GM19324 (cell line): ENCODE measurements at regions not wholly inside any gene's neighbourhood (a gene's known extent, or its start where the extent isn't known, plus 50 kb on each side); places are given as distances from the start of the nearest gene placed in this dataset.

Source experiments
- ATAC-seq: cut with Tn5 transposase; IDR thresholded peaks from one replicate; pipeline ENCODE4 v1.9.1; 2021; ENCODE audit warnings: mild to moderate bottlenecking, moderate library complexity; ENCODE audit not compliant: unreplicated experiment, low FRiP score

- ATAC-seq, result no peak
These were observed 174.8 kb downstream of the IBTK start for GRCh38 chr6:82072751-82073150.

- ATAC-seq, result no peak
These were observed 175.4 kb downstream of the IBTK start for GRCh38 chr6:82072121-82072521.

GRCh38 chr6:82068721-82069120 is 178.8 kb downstream of the IBTK start:
- no peak for ATAC-seq

GRCh38 chr6:82066991-82067411 is 180.5 kb downstream of the IBTK start:
- peak; percentile 86 for ATAC-seq

GRCh38 chr6:82066196-82066595 is 181.3 kb downstream of the IBTK start:
- ATAC-seq, result no peak

GRCh38 chr6:82063574-82063973 is 184.0 kb downstream of the IBTK start:
- no peak for ATAC-seq

GRCh38 chr6:82062219-82062618 is 185.3 kb downstream of the IBTK start:
- no peak for ATAC-seq

GRCh38 chr6:82057846-82058554 is 189.5 kb downstream of the IBTK start:
- no peak for ATAC-seq

- no peak for ATAC-seq
These were observed 191.0 kb downstream of the IBTK start for GRCh38 chr6:82056567-82056966.

GRCh38 chr6:82045965-82046756 is 201.4 kb downstream of the IBTK start:
- ATAC-seq, result no peak

GRCh38 chr6:82040405-82041221 is 206.9 kb downstream of the IBTK start:
- peak; percentile 81 for ATAC-seq

GRCh38 chr6:82038631-82039030 is 208.9 kb downstream of the IBTK start:
- no peak for ATAC-seq

- no peak for ATAC-seq
These were observed 212.0 kb downstream of the IBTK start for GRCh38 chr6:82035526-82035925.

- ATAC-seq, result no peak
These were observed 213.8 kb downstream of the IBTK start for GRCh38 chr6:82033631-82034211.

- ATAC-seq, result no peak
These were observed 215.1 kb downstream of the IBTK start for GRCh38 chr6:82032444-82032843.

- no peak for ATAC-seq
These were observed 216.6 kb downstream of the IBTK start for GRCh38 chr6:82030761-82031503.

- ATAC-seq, result no peak
These were observed 217.2 kb downstream of the IBTK start for GRCh38 chr6:82030301-82030700.

- no peak for ATAC-seq
These were observed 222.3 kb downstream of the IBTK start for GRCh38 chr6:82025271-82025670.

GRCh38 chr6:82022614-82023129 is 224.9 kb downstream of the IBTK start:
- ATAC-seq, result no peak

GRCh38 chr6:82017773-82018172 is 229.8 kb downstream of the IBTK start:
- ATAC-seq, result no peak
